H9 (cell line): ENCODE measurements at regions not wholly inside any gene's neighbourhood (a gene's known extent, or its start where the extent isn't known, plus 50 kb on each side); places are given as distances from the start of the nearest gene placed in this dataset.

Experiments used
- DNase-seq: peaks from one replicate; pipeline ENCODE4 v3.0.0-alpha.2; 2017
- H2AFZ ChIP-seq: one replicate; pipeline ENCODE4 v1.6.1; 2013; ENCODE audit warnings: mild to moderate bottlenecking, low read length, control low read depth, moderate library complexity
- H2AK5ac ChIP-seq: 2 replicates; pipeline ENCODE4 v1.6.1; 2013; ENCODE audit warnings: low read length, control low read depth, mixed read lengths; ENCODE audit not compliant: insufficient read length
- H2BK120ac ChIP-seq: one replicate; pipeline ENCODE4 v1.6.1; 2013; ENCODE audit warnings: low read depth, mild to moderate bottlenecking, low read length, control low read depth, inconsistent platforms; ENCODE audit not compliant: poor library complexity, severe bottlenecking
- H2BK12ac ChIP-seq: 2 replicates; pipeline ENCODE4 v1.6.1; 2013; ENCODE audit warnings: low read length, control low read depth, mixed read lengths, low read depth; ENCODE audit not compliant: insufficient read length
- H2BK15ac ChIP-seq: 2 replicates; pipeline ENCODE4 v1.6.1; 2013; ENCODE audit warnings: low read depth, low read length, control low read depth
- H2BK20ac ChIP-seq: one replicate; pipeline ENCODE4 v1.6.1; 2013; ENCODE audit warnings: low read depth, mild to moderate bottlenecking, low read length, control low read depth, inconsistent platforms; ENCODE audit not compliant: poor library complexity, severe bottlenecking
- H2BK5ac ChIP-seq: 2 replicates; pipeline ENCODE4 v1.6.1; 2013; ENCODE audit warnings: low read length, control low read depth, mixed read lengths; ENCODE audit not compliant: insufficient read length
- H3K14ac ChIP-seq: 2 replicates; pipeline ENCODE4 v1.6.1; 2013; ENCODE audit warnings: low read length, control low read depth; ENCODE audit not compliant: insufficient read depth
- H3K18ac ChIP-seq: 2 replicates; pipeline ENCODE4 v1.6.1; 2013; ENCODE audit warnings: low read depth, mild to moderate bottlenecking, mixed read lengths, low read length, control low read depth; ENCODE audit not compliant: insufficient read length
- H3K23ac ChIP-seq: 2 replicates; pipeline ENCODE4 v1.6.1; 2013; ENCODE audit warnings: low read length, control low read depth, mixed read lengths, low read depth; ENCODE audit not compliant: insufficient read length
- H3K23me2 ChIP-seq: 2 replicates; pipeline ENCODE4 v1.6.1; 2013; ENCODE audit warnings: low read depth, mild to moderate bottlenecking, mixed read lengths, low read length, control low read depth; ENCODE audit not compliant: insufficient read length, poor library complexity, severe bottlenecking
- H3K27ac ChIP-seq: 2 replicates; pipeline ENCODE4 v1.5.1; 2013; ENCODE audit warnings: low read length, control low read depth, mixed read lengths, low read depth; ENCODE audit not compliant: insufficient read length
- H3K27me3 ChIP-seq: 2 replicates; pipeline ENCODE4 v1.6.1; 2013; ENCODE audit warnings: low read length, control low read depth, inconsistent platforms; ENCODE audit not compliant: insufficient read depth
- H3K4ac ChIP-seq: 2 replicates; pipeline ENCODE4 v1.6.1; 2013; ENCODE audit warnings: low read depth, mild to moderate bottlenecking, control low read depth, inconsistent platforms, low read length, moderate library complexity
- H3K4me1 ChIP-seq: 2 replicates; pipeline ENCODE4 v1.6.1; 2013; ENCODE audit warnings: low read length, control low read depth, inconsistent platforms; ENCODE audit not compliant: insufficient read depth
- H3K4me2 ChIP-seq: 2 replicates; pipeline ENCODE4 v1.6.1; 2013; ENCODE audit warnings: low read length, control low read depth, mixed read lengths; ENCODE audit not compliant: insufficient read length, insufficient read depth
- H3K56ac ChIP-seq: 2 replicates; pipeline ENCODE4 v1.6.1; 2013; ENCODE audit warnings: low read depth, mild to moderate bottlenecking, mixed read lengths, low read length, control low read depth; ENCODE audit not compliant: insufficient read length
- H3K79me1 ChIP-seq: 2 replicates; pipeline ENCODE4 v1.6.1; 2013; ENCODE audit warnings: low read depth, mild to moderate bottlenecking, moderate library complexity, low read length, control low read depth, inconsistent platforms; ENCODE audit not compliant: insufficient read depth, poor library complexity, severe bottlenecking
- H3K79me2 ChIP-seq: 2 replicates; pipeline ENCODE4 v1.6.1; 2013; ENCODE audit warnings: low read length, control low read depth, inconsistent platforms; ENCODE audit not compliant: insufficient read depth
- H3K9ac ChIP-seq: 2 replicates; pipeline ENCODE4 v1.6.1; 2013; ENCODE audit warnings: low read length, control low read depth, mixed read lengths; ENCODE audit not compliant: insufficient read length; ENCODE audit errors: extremely low read depth
- H3K9me3 ChIP-seq: one replicate; pipeline ENCODE4 v1.6.1; 2013; ENCODE audit warnings: low read depth, low read length, inconsistent platforms; ENCODE audit not compliant: control insufficient read depth
- H3T11ph ChIP-seq: one replicate; pipeline ENCODE4 v1.6.1; 2013; ENCODE audit warnings: mild to moderate bottlenecking, low read length, control low read depth, inconsistent platforms
- H4K20me1 ChIP-seq: one replicate; pipeline ENCODE4 v1.6.1; 2013; ENCODE audit not compliant: control insufficient read depth, insufficient read length, insufficient read depth
- H4K5ac ChIP-seq: 2 replicates; pipeline ENCODE4 v1.6.1; 2013; ENCODE audit warnings: low read depth, mild to moderate bottlenecking, mixed read lengths, low read length, control low read depth; ENCODE audit not compliant: insufficient read length
- H4K8ac ChIP-seq: replicated peaks from 2 replicates; pipeline ENCODE4 v1.6.1; 2013; ENCODE audit warnings: low read length, control low read depth, mixed read lengths, low read depth; ENCODE audit not compliant: insufficient read length
- H4K91ac ChIP-seq: 2 replicates; pipeline ENCODE4 v1.6.1; 2013; ENCODE audit warnings: low read depth, mild to moderate bottlenecking, moderate library complexity, mixed read lengths, low read length, control low read depth; ENCODE audit not compliant: insufficient read length
- H3K27ac Mint-ChIP-seq, 3 experiments: 2 replicates in 2 of 3; 3 replicates in 1 of 3; pipeline ENCODE4 v1.8.0; 2020 to 2021; ENCODE audit warnings: mixed read lengths in 3 of 3, mild to moderate bottlenecking in 1 of 3, moderate library complexity in 1 of 3
- H3K27me3 Mint-ChIP-seq: 2 replicates; pipeline ENCODE4 v1.8.0; 2021; ENCODE audit warnings: low read depth, mild to moderate bottlenecking, moderate library complexity, mixed read lengths
- H3K36me3 Mint-ChIP-seq, 3 experiments: 2 replicates in 2 of 3; 3 replicates in 1 of 3; pipeline ENCODE4 v1.8.0; 2020 to 2021; ENCODE audit warnings: low read depth in 3 of 3, mixed read lengths in 3 of 3; ENCODE audit not compliant: insufficient read depth in 1 of 3
- H3K4me1 Mint-ChIP-seq, 2 experiments: 2 replicates each; pipeline ENCODE4 v1.8.0; 2020; ENCODE audit warnings: mixed read lengths in 2 of 2
- H3K4me3 Mint-ChIP-seq, 2 experiments: 2 replicates in 1 of 2; 3 replicates in 1 of 2; pipeline ENCODE4 v1.8.0; 2020 to 2021; ENCODE audit warnings: mild to moderate bottlenecking in 2 of 2, mixed read lengths in 2 of 2, moderate library complexity in 1 of 2
- H3K9me3 Mint-ChIP-seq, 2 experiments: 2 replicates in 1 of 2; 3 replicates in 1 of 2; pipeline ENCODE4 v1.8.0; 2020; ENCODE audit warnings: mild to moderate bottlenecking in 2 of 2, mixed read lengths in 2 of 2, moderate library complexity in 1 of 2
- CTCF ChIP-seq: fragments of 200-600 bp; sonication (generic); conservative IDR thresholded peaks from 3 replicates; pipeline ENCODE4 v1.8.0; 2021; ENCODE audit warnings: antibody characterized with exemption, mild to moderate bottlenecking
- WGBS: extraction: QIAGEN DNeasy Blood & Tissue Kit; methylation state at CpG from one replicate; pipeline ENCODE4 v1.1.7; 2013; ENCODE audit warnings: missing lambda C conversion rate, low lambda C conversion rate, mixed read lengths; ENCODE audit not compliant: insufficient read length; ENCODE audit errors: extremely low coverage; 5-methylcytosine and 5-hydroxymethylcytosine counted together

- no peaks in the 10 kb centered on the region for H4K20me1 ChIP-seq
- no peak for DNase-seq
- no peak overlapping the region for H3T11ph ChIP-seq
- no peak overlapping the region for H4K5ac ChIP-seq
- H3K4me1 ChIP-seq = no peaks in the 10 kb centered on the region
- H3K27ac Mint-ChIP-seq = no peak overlapping the region
- H4K8ac ChIP-seq = no peak overlapping the region
- H2AK5ac ChIP-seq = no peak overlapping the region
- H3K4me3 Mint-ChIP-seq = no peak overlapping the region
- no peak overlapping the region for H3K4ac ChIP-seq
- TF ChIP-seq CTCF = no peak
- no peaks in the 10 kb centered on the region for H3K9me3 ChIP-seq
- no peaks in the 10 kb centered on the region for H3K79me1 ChIP-seq
- H3K27me3 ChIP-seq = no peaks in the 10 kb centered on the region
- H3K14ac ChIP-seq = no peak overlapping the region
- no peak overlapping the region for H3K27ac ChIP-seq
- H4K91ac ChIP-seq = no peak overlapping the region
- no peak overlapping the region for H2AFZ ChIP-seq
- H3K4me1 Mint-ChIP-seq = peaks cover 0 to 4% of the 10 kb centered on the region in 2 experiments; a peak in 2 of 4 replicates
- no peaks in the 10 kb centered on the region for H3K9me3 Mint-ChIP-seq
- no peaks in the 10 kb centered on the region for H3K23me2 ChIP-seq
- H3K36me3 Mint-ChIP-seq = no peaks in the 10 kb centered on the region
- no peak overlapping the region for H2BK12ac ChIP-seq
- no peak overlapping the region for H3K4me2 ChIP-seq
- no peak overlapping the region for H2BK15ac ChIP-seq
- H3K79me2 ChIP-seq = no peaks in the 10 kb centered on the region
- H2BK5ac ChIP-seq = no peak overlapping the region
- WGBS = no CpG with 5 or more reads among the region's 5 CpGs
- H3K18ac ChIP-seq = no peak overlapping the region
- no peak overlapping the region for H3K9ac ChIP-seq
- no peaks in the 10 kb centered on the region for H3K27me3 Mint-ChIP-seq
- H2BK120ac ChIP-seq = no peak overlapping the region
- no peak overlapping the region for H3K23ac ChIP-seq
- H3K56ac ChIP-seq = no peak overlapping the region
- H2BK20ac ChIP-seq = no peak overlapping the region
Measured at GRCh38 chr5:58133631-58134296, 326.1 kb downstream of the PLK2 start.
